ENCODE measurements at regions not wholly inside any gene's neighbourhood (a gene's known extent, or its start where the extent isn't known, plus 50 kb on each side); places are given as distances from the start of the nearest gene placed in this dataset.

DNA sequence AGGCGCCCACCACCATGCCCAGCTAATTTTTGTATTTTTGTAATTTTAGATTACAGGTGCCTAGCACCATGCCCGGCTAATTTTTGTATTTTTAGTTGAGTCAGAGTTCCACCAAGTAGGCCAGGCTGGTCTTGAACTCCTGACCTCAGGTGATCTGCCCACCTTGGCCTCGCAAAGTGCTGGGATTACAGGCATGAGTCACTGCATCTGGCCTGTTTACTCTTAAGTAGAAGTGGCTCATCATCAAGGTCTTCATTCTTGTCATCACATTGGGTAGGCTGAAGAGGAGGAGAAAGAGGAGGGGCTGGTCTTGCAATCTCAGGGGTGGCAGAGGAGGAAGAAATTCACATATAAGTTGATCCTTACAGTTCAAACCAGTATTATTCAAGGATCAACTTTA lies 152.4 kb upstream of the ATP2B1 start:
- no peak for DNase-seq (ENCODE audit: low read depth, low spot score)

DNA sequence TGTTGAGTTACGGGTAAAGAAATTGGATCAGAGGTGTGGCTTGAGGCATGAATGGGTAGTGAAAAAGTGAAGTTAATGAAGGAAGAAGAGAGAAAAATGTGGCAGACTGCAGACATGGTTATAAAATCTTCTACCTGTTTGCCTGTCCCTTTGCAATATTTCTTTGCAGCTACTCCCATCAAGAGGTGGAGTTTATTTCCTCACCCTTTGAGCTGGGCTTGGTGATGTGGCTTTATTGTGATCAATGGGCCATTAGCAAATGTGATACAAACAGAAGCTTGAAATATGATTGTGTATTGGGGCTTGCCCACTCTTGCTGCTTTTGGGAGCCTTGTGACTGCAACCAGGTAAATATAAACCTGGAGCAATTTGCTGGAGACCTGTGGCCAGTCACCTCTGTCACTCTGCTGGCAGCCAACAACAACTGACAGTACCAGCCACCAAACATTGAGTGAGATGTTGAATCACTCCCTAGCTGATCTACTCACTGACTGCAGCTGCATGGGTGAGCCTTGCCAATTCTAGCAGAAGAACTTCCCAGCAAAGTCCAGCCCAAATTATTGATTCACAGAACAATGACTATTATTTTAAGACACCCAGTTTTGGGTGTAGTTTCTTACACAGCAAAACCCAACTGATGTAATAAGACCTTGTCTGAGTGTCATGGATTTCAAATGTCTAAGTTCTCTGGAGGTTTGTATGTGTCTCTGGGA lies 151.0 kb upstream of the ATP2B1 start:
- DNase-seq (ENCODE audit: low read depth, low spot score) = no peak

DNA sequence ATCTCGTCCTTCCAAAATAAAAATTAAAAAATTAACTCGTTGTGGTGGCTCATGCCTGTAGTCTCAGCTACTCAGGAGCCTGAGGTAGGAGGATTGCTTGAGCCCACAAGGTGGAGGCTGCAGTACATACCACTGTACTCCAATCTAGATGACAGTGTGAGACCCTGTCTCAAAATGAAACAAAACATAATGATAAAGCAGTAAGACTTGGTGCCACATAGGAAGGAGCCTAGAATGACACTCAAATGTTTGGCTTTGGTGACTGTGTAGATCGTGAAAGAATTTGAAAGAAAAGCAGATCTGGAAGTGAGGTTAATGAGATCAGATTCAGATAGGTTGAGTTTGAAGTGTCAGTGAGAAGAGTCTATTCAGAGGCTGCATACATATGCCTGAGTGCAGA lies 150.1 kb upstream of the ATP2B1 start:
- no peak for DNase-seq (ENCODE audit: low read depth, low spot score)

DNA sequence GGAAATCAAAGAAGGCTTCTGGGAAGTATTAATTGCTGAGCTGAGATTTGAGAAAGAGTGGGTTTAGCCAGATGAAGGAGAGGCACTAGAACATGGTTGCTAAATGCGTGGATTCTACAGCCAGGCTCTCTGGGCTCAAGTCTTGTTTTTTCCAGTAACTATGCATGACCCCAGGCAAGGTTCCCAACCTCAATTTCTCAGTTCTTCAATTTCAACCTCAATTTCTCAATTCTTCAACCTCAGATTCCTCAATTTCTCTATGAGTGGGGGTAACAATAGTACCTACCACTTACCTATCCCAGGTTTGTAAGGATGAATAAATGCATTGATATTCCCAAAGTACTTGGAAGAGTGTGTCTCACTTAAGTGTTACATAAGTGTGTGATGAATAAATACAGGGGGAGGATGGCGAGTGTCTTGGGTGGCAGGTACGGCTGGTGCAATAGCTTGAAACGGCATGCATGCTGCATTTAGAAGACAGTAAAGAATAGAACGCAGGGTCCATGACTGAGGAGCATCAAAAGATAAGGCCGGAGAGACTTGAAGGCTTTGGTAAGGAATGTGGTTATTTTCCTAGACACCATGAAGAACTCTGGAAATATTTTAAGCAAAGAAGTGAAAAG lies 149.1 kb upstream of the ATP2B1 start:
- DNase-seq (ENCODE audit: low read depth, low spot score) = no peak

DNA sequence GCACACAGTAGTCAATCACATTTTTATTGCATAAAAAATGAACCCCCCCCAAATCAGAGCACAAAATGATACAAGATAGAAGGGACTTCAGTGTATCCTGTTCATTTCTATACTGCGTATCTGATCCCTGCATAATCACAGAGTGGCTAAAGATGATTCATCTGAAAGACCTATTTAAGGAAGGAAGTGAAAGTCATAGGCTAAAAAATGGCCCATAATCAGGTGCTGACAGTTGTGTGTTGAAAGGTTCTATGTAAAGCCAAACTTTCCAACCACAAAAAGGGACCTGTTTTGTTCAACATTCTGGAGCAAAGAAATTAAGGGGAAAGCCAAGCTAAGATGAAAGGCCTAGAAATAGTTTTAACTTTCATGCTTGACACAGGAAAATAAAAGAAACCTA lies 147.8 kb upstream of the ATP2B1 start:
- DNase-seq (ENCODE audit: low read depth, low spot score) = no peak

DNA sequence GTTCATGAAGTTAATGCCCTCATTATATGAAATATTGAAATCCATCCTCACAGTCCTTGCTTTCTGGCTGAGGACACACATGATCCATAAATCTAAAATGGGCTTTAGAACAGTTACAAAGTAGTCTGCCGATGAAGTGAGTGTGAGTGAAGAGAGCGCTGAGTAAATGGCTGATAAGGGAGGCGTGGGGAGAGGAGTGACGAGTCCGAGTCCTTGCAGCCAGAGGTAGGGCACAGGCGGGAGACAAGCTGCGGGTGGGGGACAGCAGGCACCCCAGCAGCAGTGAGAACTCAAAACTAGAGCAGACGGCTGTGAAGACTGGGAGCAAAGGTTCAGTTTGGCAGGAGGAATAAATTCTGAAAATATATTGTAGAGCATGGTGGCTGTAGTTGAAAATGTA lies 140.1 kb upstream of the ATP2B1 start:
- DNase-seq (ENCODE audit: low read depth, low spot score) = no peak

DNA sequence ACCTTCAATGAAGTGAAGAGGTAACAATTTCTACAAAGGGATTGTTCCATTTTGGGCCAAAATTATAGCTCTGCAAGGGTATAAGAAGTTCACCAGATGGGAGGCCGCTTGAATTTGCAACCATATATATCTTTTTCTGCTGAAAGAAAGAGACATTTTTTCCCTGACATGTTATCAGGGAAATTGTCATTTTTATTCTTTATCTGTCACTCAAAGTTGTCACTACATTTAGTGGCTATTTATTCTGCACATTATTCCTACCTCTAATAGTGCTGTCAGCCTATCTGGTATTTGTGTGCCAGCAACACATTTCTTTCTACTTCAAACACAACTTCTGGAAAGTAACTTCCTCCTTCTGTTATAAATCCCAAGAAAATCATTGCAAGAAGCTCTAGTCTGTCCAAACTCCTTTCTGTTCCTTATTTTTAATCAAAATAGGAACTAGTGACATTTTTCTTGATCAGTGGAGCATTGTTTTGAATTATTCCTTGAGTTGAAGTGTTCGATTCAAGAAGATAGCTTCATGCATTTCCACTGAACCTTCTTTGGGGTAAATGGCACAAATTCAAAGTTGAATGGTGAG lies 137.9 kb upstream of the ATP2B1 start:
- DNase-seq (ENCODE audit: low read depth, low spot score) = no peak

DNA sequence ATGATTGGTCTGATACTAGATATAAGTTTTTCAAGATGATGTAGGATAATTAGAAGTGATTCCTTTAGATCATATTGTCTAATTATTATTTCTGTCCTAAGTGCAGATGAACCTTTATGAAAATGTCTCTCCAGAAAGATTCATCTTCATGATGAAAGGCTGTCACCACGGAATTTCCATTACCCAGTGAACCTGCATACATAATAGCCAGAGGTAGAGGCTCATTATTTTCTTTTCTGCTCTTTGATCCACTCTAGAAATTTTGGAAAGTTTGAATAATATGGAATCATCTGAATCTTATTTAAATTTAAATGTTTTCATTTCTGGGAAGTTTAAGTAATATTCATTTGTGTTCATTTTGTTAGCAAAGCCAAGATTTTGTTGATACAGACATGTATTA lies 137.1 kb upstream of the ATP2B1 start:
- DNase-seq (ENCODE audit: low read depth, low spot score) = no peak

DNA sequence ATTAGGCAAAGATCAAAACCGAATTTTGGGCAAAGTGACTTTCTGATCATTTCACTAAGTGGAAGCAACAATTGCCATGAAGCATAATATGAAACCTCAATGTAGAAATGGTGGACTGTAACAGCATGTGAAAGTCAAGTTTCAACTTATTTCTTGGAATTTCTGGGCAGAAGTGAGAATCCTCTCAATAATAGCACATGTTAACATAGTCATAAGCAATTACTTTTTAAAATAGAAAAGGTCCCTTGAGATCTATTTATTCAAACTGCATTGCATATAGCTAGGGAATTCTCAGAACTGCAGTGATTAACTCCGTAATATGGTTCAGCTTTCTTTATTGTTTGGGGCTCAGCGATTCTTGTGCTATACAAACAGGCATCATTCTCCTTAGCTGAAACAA lies 136.7 kb upstream of the ATP2B1 start:
- no peak for DNase-seq (ENCODE audit: low read depth, low spot score)

DNA sequence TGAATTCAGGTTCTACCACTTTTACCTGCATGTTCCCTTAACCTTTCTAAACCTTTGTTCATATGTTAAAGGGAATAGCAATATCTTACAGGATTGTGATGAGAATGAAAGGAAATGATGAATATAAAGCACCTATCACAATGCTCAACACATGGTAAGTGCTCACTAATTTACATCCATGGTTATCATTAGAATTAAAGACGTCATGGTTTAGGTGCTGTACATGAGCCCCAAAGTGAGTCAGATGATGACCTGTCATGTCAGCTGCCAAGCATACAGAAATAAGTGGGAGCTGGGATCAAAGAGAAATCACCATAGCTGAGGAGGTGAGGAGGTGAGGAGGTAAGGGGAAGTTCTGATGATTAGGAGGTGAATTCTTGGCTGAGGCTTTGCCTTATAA lies 135.9 kb upstream of the ATP2B1 start:
- DNase-seq (ENCODE audit: low read depth, low spot score) = no peak

DNA sequence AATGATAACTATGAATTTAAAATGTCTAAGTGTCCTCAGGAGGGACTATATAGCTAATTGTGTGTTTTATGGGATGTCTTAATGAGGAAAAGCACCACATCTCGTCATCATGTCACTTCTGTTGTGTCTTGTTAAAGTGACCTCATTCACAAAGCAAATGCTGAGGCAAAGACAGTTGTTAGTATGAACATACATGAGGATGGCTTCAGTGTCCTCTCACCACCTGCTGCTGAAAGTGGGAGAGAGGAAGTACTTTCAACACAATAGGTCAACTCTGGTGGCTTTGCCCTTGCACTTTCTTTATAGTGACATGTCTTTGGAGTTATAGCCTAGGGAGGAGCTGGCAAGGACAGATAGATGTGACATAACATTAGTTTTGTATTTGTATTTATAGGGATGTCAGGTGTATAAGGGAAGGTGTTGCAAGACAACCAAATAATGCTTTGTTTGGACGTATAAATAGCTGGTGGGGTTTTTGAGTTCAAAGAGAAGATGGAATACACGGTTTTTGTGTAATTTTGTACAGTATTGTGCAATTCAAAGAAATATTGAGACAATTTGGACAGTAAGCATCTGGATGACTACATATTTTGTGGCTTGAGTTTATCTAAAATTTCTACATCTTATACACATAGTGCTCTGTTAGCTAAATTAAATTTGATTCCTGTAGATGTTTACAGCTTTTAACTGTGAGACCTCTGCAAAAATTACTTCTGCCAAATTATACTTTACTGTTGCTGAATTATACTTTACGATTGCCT lies 131.7 kb upstream of the ATP2B1 start:
- DNase-seq (ENCODE audit: low read depth, low spot score) = no peak

DNA sequence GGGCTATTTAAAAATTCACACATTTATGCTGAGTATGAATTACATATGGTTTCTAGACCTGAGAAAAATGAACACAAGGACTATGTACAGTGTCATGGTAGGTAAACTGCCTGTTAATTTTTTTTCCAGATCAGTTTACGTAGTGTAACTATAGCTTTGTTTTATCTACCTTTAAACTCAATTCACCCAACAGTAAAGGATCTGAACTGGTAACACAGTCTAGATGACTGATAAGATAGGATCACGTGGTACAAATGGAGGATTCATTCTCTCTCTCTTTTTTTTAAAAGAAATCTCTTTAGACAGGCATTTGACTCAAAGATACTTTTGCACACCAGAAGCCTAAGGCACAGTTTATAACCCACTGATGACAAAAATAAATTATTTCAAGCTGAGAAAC lies 130.8 kb upstream of the ATP2B1 start:
- DNase-seq (ENCODE audit: low read depth, low spot score) = no peak

DNA sequence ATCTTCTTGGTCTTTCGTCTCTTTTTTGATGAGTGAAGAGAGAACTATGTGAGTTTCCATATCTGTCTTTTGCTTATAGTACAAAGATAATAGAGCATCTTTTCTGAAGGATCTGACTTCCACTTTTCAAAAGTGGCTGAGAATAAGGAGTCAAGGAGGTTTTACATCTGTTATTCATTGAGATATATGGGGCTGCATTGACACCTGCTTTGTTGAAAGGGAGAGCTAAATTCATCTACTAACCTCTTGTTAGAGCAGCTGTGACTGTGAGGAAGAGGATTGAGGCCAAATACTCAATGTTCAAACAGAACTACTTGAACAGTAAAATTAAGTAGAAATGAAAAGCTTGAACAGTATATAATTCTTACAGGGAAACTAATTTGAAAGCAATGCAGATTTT lies 130.2 kb upstream of the ATP2B1 start:
- DNase-seq (ENCODE audit: low read depth, low spot score) = no peak

DNA sequence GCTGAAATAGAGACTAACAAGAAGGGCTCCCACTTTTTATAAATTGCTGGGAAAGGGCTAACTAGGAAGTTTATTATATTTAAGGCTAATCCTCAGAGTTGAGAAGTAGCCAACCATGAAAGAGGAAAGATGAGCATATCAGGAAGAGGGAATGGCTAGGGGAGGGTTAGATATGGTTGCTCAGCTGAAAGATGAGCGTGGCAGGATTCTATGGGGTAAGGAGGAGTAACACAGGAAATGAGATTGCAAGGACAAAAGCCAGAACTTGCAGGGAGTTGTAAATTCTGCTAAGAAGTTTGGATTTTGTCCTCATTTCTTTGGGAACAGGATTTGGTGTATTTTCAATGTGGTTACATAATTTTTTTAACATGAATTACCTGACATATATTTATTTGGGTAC lies 127.4 kb upstream of the ATP2B1 start:
- no peak for DNase-seq (ENCODE audit: low read depth, low spot score)

DNA sequence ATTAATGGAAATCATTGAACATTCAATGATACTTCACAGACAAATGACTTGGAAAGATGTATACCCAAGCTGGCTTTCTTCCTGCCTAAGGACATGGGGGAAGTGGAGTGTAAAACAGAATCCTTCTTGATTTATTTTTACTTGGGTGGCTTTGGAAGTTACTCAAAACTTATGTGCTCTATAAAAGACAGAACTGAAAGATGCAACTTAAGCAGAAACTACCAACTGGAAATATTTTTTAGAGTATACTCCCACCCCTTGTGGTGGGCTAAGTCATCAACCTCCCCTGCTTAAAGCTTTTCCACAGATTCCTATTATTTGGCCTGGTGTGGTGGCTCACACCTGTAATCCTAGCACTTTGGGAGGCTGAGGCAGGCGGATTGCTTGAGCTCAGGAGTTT lies 126.0 kb upstream of the ATP2B1 start:
- DNase-seq (ENCODE audit: low read depth, low spot score) = no peak

DNA sequence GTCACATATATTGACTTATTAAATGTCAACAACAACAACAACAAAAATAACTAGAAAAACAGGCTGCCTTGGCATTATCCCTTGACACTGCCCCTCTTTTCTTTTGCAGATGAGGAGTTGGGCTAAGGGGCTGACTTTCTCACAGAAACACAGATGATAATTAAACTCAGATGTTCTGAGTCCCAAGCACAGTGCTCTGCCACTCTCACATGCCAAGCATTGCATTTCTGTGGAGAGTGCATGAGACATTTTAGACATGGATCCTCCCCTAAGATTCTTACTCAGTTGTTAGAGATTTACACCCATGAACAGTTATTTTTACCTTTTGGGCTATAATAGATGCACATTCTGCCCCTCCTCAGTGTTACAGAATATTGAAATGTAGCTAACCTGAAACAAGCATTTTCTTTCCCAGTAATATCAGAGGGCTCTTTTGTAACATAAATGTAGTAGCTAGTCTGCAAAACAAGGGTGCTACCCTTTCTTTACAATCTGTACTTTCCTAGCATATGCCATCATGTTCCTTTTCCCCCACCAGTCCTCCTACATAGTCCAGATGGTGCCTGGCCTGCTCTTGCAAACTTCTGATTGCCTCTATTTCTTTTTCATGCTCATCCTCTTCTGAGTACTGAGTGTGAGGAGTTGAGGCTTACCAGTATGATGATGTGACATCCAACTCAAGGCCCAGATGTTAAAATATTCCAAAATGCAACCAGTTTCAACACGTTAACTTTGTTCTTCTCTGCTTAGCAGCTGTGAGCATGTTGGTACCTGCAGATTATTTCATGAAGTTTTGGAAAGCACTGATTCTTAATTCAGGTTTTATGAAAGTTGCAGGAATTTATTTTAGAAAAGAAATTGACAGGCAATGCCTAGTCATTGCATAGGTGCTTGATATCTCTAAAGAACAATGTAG lies 125.0 kb upstream of the ATP2B1 start:
- no peak for DNase-seq (ENCODE audit: low read depth, low spot score)

DNA sequence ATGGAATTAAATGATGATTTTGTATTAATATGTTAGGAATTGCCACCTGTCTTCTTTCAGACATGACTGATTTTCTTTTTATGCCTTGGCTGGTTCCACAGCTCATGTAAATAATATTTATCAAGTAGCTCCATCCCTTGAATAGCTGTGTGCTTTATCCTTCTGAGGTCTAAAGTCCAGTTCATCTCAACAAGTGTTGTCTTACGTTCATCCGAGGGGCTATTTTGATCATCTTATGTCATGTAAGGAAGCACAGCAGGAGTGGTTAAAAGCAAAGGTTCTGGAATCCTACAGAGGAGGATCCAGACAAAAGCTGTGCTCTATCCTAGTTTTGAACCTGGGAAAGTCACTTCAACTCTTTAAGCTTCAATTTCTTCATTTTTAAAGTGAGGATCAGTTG lies 123.7 kb upstream of the ATP2B1 start:
- DNase-seq (ENCODE audit: low read depth, low spot score) = no peak

DNA sequence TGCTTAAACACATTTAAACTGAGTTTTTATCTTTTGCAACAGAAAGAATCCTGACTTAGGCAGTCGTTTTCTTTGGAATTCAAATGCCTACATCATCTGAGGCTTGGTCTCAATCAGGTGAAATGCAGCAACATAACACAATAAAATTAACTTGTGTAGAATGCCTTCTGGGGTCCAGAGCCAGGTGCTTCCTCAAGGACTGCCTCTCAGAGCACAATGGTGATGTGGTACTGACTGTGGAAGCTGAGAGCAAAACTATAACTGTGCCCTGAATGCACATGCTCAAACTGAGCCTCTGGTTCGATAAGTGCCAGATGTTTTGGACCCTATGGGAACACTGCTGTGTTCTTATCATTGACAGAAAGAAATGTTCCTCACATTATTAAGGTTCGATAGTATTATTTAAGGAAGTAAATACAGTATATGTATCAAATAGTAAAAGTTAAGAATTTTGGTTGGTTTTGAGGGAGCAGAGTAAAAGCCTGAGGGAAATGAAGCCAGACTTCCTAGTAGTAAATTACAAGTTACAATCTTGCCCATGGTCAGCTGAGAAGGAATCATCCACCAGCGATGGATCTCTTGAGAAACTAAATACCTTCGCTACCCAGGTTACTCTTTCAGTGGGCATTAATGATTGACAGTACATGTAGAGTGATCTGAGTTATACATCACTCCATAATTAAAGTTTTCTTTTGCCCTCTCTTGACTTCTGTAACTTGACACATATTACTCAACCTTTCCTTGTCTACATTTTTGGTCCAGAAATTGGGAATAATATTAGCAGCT lies 122.9 kb upstream of the ATP2B1 start:
- no peak for DNase-seq (ENCODE audit: low read depth, low spot score)

DNA sequence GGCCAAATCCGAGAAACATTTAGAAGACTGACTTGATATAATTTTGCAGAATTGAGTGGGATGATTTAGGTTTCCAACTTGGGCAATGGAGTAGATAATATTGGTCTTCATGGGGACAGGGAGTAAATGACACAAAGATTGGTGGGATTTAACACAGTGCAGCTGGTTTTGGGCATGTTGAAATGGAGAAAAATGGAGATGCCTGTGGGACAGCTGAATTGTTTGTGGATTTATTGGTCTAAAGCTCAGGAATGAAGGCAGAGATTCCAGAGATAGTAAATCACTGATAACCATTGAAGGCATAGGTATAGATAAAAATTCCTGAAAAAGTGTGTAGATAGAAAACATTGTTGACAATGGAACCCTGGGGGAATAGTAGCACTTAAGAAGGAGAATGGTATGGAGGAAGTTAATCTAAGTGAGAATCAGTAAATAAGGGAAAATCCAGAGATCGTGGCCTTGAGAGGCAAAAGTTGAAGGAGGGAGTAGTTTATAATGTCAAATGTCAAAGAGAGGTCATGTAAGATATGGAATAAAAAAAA lies 120.9 kb upstream of the ATP2B1 start:
- DNase-seq (ENCODE audit: low read depth, low spot score) = no peak

DNA sequence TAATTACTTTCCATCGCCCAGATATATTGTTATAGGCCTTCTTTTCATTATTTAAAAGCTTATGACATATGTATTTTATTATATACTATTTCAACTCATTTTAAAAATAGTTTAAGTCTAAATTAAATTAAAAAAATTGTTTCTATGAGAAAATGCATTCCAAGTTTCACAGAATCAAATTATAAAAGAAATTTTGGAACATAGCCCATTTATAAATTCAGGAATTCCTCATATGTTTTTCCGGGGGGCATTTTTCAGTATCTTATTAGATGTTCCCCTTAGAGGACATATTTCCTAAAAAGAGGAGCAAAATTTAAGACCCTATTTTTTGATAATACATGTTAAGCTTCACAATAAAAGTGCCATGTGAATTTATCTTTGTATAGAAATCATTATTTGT lies 119.9 kb upstream of the ATP2B1 start:
- DNase-seq (ENCODE audit: low read depth, low spot score) = no peak

DNA sequence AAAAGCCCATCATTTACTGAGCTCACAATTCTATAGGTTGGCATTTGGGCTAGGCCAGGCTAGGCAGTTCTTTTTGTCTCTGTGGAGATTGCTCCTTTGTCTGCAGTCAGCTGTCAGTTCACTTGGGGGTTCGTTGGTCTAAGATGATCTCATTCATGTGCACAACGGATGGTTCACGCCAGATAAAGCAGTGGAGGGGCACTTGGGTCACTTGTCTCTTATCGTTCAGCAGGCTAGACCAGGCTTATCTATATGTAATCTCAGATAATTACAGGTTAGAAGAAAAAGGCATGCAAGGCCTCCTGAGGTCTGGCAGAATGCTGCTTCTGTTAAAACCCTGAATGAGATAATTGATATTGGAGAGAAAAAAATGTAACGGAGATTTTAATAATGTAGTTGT lies 119.0 kb upstream of the ATP2B1 start:
- DNase-seq (ENCODE audit: low read depth, low spot score) = no peak

Measured in smooth muscle cell of the brain vasculature (primary cell).